Smooth muscle cell (in vitro differentiated cells): ENCODE measurements at regions not wholly inside any gene's neighbourhood (a gene's known extent, or its start where the extent isn't known, plus 50 kb on each side); places are given as distances from the start of the nearest gene placed in this dataset.

Experiments used
- DNase-seq: peaks from one replicate; lab custom pipeline; 2025; ENCODE audit not compliant: unreplicated experiment; lab: John Stamatoyannopoulos, UW
- H2AFZ ChIP-seq: fragments of 200-600 bp; sonication (generic); 2 replicates; pipeline ENCODE4 v1.6.0; 2016; ENCODE audit warnings: antibody characterized with exemption, low read depth, mild to moderate bottlenecking
- H3F3A ChIP-seq: fragments of 200-600 bp; sonication (generic); 2 replicates; pipeline ENCODE4 v1.6.0; 2017; ENCODE audit warnings: antibody characterized with exemption, low read depth
- H3K27ac ChIP-seq: fragments of 200-600 bp; sonication (generic); 2 replicates; pipeline ENCODE4 v1.5.1; 2016; ENCODE audit warnings: low read depth, mild to moderate bottlenecking
- H3K27me3 ChIP-seq: fragments of 200-600 bp; sonication (generic); 2 replicates; pipeline ENCODE4 v1.6.1; 2016; ENCODE audit warnings: low read depth, mild to moderate bottlenecking
- H3K36me3 ChIP-seq: fragments of 200-600 bp; sonication (generic); 2 replicates; pipeline ENCODE4 v1.5.1; 2016; ENCODE audit warnings: low read depth
- H3K4me1 ChIP-seq: fragments of 200-600 bp; sonication (generic); 2 replicates; pipeline ENCODE4 v1.5.1; 2016; ENCODE audit warnings: low read depth
- H3K4me2 ChIP-seq: fragments of 200-600 bp; sonication (generic); 2 replicates; pipeline ENCODE4 v1.6.0; 2016; ENCODE audit warnings: mild to moderate bottlenecking
- H3K4me3 ChIP-seq: fragments of 200-600 bp; sonication (generic); 2 replicates; pipeline ENCODE4 v1.5.1; 2016; ENCODE audit warnings: mild to moderate bottlenecking
- H3K79me2 ChIP-seq: fragments of 200-600 bp; sonication (generic); 2 replicates; pipeline ENCODE4 v1.6.0; 2016; ENCODE audit warnings: low read depth, mild to moderate bottlenecking
- H3K9ac ChIP-seq: fragments of 200-600 bp; sonication (generic); 2 replicates; pipeline ENCODE4 v1.6.0; 2016; ENCODE audit warnings: low read depth
- H3K9me3 ChIP-seq: fragments of 200-600 bp; sonication (generic); replicated peaks from 2 replicates; pipeline ENCODE4 v1.5.1; 2016; ENCODE audit warnings: low read depth
- H4K20me1 ChIP-seq: fragments of 200-600 bp; sonication (generic); 2 replicates; pipeline ENCODE4 v1.6.0; 2016; ENCODE audit warnings: low read depth
- WGBS: methylation state at CpG from one replicate; pipeline ENCODE4 v1.1.7; 2016; ENCODE audit warnings: low lambda C conversion rate; 5-methylcytosine and 5-hydroxymethylcytosine counted together
- TF ChIP-seq, protein P1 (sequence below): fragments of 200-600 bp; sonication (generic); IDR thresholded peaks from 2 replicates; pipeline ENCODE4 v1.5.1; 2017; ENCODE audit warnings: borderline replicate concordance, mild to moderate bottlenecking, antibody characterized with exemption; ENCODE audit not compliant: insufficient read depth, poor library complexity, severe bottlenecking

DNA sequence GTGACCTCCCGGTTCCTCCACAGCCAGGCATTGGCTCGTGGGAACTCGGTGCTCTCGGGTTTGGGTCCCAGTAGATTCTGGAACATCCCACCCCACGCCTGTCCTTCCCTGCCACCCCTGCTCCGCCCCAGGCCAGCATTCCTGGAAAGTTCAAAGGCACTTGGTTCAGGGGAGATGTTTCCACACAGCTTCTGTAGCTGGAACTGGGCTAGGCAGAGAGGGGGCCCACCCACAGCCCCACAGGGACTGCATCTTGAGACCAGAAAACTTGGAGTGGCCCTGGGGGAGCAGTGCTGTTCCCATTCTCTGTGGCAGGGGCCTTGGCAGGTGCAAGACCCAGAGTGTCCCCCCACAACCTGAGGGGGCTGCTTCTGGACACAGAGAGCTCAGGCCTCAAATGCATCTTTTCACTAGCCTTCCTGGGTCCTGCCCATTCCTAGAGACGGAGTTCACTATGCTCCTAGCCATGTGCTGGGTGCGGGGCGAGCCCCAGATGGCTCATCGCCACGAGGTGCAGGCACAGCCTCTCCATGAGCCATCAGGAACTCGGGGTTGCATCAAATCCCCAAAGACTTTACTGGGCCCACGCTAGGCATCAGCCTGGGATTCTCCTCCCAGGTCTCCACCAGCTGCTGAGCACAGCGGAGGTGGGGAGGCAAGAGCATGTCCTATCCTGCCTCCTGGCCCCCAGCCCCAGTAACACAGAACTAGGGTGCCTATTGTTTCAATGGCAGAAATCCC, 68.7 kb downstream of the ZFP36L2 start:
- TF ChIP-seq, protein P1, sequence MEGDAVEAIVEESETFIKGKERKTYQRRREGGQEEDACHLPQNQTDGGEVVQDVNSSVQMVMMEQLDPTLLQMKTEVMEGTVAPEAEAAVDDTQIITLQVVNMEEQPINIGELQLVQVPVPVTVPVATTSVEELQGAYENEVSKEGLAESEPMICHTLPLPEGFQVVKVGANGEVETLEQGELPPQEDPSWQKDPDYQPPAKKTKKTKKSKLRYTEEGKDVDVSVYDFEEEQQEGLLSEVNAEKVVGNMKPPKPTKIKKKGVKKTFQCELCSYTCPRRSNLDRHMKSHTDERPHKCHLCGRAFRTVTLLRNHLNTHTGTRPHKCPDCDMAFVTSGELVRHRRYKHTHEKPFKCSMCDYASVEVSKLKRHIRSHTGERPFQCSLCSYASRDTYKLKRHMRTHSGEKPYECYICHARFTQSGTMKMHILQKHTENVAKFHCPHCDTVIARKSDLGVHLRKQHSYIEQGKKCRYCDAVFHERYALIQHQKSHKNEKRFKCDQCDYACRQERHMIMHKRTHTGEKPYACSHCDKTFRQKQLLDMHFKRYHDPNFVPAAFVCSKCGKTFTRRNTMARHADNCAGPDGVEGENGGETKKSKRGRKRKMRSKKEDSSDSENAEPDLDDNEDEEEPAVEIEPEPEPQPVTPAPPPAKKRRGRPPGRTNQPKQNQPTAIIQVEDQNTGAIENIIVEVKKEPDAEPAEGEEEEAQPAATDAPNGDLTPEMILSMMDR, result no peak
- Histone ChIP-seq H3K4me3 (no peak overlapping the region), H3K9ac (no peak overlapping the region), H3K79me2 (no peaks in the 10 kb centered on the region), H3F3A (no peaks in the 10 kb centered on the region), H2AFZ (no peak overlapping the region), H3K4me1 (peaks cover 3% of the 10 kb centered on the region), H3K36me3 (no peaks in the 10 kb centered on the region), H3K4me2 (no peak overlapping the region), H3K27ac (no peak overlapping the region), H3K27me3 (no peaks in the 10 kb centered on the region), H3K9me3 (no peaks in the 10 kb centered on the region), H4K20me1 (no peaks in the 10 kb centered on the region)
- DNase-seq, result no peak
- 91% methylated on average over 14 of the region's 14 CpGs for WGBS

GRCh38 chr2:43155851-43156411, 70.5 kb downstream of the ZFP36L2 start:
- Histone ChIP-seq H2AFZ (no peak overlapping the region), H4K20me1 (no peaks in the 10 kb centered on the region), H3K4me2 (no peak overlapping the region), H3K27me3 (no peaks in the 10 kb centered on the region), H3F3A (no peaks in the 10 kb centered on the region), H3K4me3 (no peak overlapping the region), H3K4me1 (peaks cover 3% of the 10 kb centered on the region), H3K9ac (no peak overlapping the region), H3K36me3 (no peaks in the 10 kb centered on the region), H3K9me3 (no peaks in the 10 kb centered on the region), H3K27ac (no peak overlapping the region), H3K79me2 (no peaks in the 10 kb centered on the region)
- TF ChIP-seq, protein P1, result no peak
- WGBS, result 92% methylated on average over 13 of the region's 13 CpGs
- no peak for DNase-seq

- no peak overlapping the region for H3K4me3 ChIP-seq
Measured at GRCh38 chr2:43154685-43155084, 71.7 kb downstream of the ZFP36L2 start.

More at GRCh38 chr2:43154685-43155084, 71.7 kb downstream of the ZFP36L2 start:
- Histone ChIP-seq H2AFZ (no peak overlapping the region), H4K20me1 (no peaks in the 10 kb centered on the region), H3K27me3 (no peaks in the 10 kb centered on the region), H3K4me1 (peaks cover 3% of the 10 kb centered on the region), H3K36me3 (no peaks in the 10 kb centered on the region), H3K4me2 (no peak overlapping the region), H3K9ac (no peak overlapping the region), H3F3A (no peaks in the 10 kb centered on the region), H3K9me3 (no peaks in the 10 kb centered on the region), H3K79me2 (no peaks in the 10 kb centered on the region), H3K27ac (no peak overlapping the region)
- WGBS, result 99% methylated on average over 5 of the region's 5 CpGs
- TF ChIP-seq, protein P1, result no peak
- no peak for DNase-seq
